ENCODE measurements at regions not wholly inside any gene's neighbourhood (a gene's known extent, or its start where the extent isn't known, plus 50 kb on each side); places are given as distances from the start of the nearest gene placed in this dataset.
"Not testable (repeated sequence)": the region's sequence is repeated elsewhere in the genome, so short reads cannot be mapped to it uniquely, and the experiment has no call there.

DNA sequence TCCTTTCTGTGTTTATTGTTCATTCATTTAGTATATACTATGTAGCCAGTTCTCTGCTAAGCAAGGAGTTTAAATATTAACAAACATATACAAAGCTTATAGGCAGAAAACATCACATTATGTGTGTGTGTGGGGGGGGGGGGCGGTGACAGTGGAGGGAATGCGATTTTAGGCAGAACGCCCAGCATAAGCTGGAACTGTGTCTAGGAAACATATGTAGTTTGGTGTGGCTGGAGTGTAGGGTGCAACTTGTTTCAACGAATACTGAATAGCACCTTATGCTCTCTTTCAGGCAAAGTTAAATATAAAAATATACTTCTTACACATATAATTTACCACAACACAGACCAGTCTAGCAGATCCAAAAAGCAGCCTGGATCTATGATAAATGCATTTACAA lies 980.6 kb downstream of the SLC6A15 start:
- Histone ChIP-seq H2AFZ (ENCODE audit: control insufficient read depth, low read length) (no peak overlapping the region), H3K27ac (ENCODE audit: control insufficient read depth, insufficient read depth, low read length) (no peak overlapping the region), H3K9me3 (ENCODE audit: control insufficient read depth, low read depth, low read length) (no peaks in the 10 kb centered on the region), H3K36me3 (ENCODE audit: control insufficient read depth in 2 of 2, extremely low read depth in 1 of 2, insufficient read depth in 2 of 2, low read length in 2 of 2) (no peaks in the 10 kb centered on the region), H3K9ac (ENCODE audit: control insufficient read depth, extremely low read depth, insufficient read depth, low read length) (no peak overlapping the region), H3K9me1 (ENCODE audit: control insufficient read depth, extremely low read depth, insufficient read depth, low read length) (no peaks in the 10 kb centered on the region), H3K27me3 (ENCODE audit: control insufficient read depth, extremely low read depth, insufficient read depth, low read length) (no peaks in the 10 kb centered on the region), H3K4me1 (ENCODE audit: control insufficient read depth, extremely low read depth, insufficient read depth, low read length) (no peaks in the 10 kb centered on the region), H4K20me1 (ENCODE audit: control insufficient read depth, extremely low read depth, insufficient read depth, low read length) (no peaks in the 10 kb centered on the region), H3K79me2 (ENCODE audit: control insufficient read depth, insufficient read depth, low read length) (no peaks in the 10 kb centered on the region), H3K4me3 (ENCODE audit: control insufficient read depth in 2 of 3, extremely low read depth in 1 of 3, insufficient read depth in 2 of 3, low read depth in 1 of 3, low read length in 3 of 3) (no peak overlapping the region), H3K4me2 (ENCODE audit: control insufficient read depth, extremely low read depth, insufficient read depth, low read depth, low read length) (no peak overlapping the region)
- no peak for TF ChIP-seq EZH2 (IDR thresholded peaks at IDR 0.05; ENCODE audit: low read length)
- TF ChIP-seq, protein P1, sequence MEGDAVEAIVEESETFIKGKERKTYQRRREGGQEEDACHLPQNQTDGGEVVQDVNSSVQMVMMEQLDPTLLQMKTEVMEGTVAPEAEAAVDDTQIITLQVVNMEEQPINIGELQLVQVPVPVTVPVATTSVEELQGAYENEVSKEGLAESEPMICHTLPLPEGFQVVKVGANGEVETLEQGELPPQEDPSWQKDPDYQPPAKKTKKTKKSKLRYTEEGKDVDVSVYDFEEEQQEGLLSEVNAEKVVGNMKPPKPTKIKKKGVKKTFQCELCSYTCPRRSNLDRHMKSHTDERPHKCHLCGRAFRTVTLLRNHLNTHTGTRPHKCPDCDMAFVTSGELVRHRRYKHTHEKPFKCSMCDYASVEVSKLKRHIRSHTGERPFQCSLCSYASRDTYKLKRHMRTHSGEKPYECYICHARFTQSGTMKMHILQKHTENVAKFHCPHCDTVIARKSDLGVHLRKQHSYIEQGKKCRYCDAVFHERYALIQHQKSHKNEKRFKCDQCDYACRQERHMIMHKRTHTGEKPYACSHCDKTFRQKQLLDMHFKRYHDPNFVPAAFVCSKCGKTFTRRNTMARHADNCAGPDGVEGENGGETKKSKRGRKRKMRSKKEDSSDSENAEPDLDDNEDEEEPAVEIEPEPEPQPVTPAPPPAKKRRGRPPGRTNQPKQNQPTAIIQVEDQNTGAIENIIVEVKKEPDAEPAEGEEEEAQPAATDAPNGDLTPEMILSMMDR (optimal IDR thresholded peaks at IDR 0.05 in 1 of 3, IDR thresholded peaks at IDR 0.05 in 1 of 3, conservative IDR thresholded peaks at IDR 0.05 in 1 of 3; ENCODE audit: extremely low read depth in 1 of 3, insufficient read depth in 2 of 3, low read length in 3 of 3): no peak
- dilution Hi-C loops (cut with MboI; ENCODE audit: extremely low pct_ligation_motif_present, low sequenced_read_pairs): no loop called here
- DNase-seq (ENCODE audit: low read depth, low spot score): no peak
- FAIRE-seq: no peak

DNA sequence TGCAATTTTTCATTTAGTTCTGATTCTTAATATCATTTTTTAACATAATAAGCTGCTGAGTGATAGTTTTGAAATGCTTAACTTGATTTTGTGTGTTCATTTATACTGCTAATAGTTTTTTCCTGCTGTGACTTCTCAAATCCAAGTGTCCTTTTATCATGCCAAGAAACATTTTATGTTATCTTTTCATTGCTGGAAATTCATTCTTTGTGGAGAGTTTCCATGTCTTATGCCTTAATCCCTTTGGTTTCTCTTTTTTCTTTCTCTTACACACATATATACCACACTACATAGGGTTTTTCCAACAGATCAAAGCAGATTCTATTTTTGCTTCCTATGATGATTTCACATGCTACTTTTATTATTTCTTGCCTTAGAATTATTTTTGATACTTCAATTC lies 981.1 kb downstream of the SLC6A15 start:
- dilution Hi-C loops (cut with MboI; ENCODE audit: extremely low pct_ligation_motif_present, low sequenced_read_pairs): no loop called here
- Histone ChIP-seq H3K4me3 (ENCODE audit: control insufficient read depth in 2 of 3, extremely low read depth in 1 of 3, insufficient read depth in 2 of 3, low read depth in 1 of 3, low read length in 3 of 3) (no peak overlapping the region), H2AFZ (ENCODE audit: control insufficient read depth, low read length) (no peak overlapping the region), H3K4me2 (ENCODE audit: control insufficient read depth, extremely low read depth, insufficient read depth, low read depth, low read length) (no peak overlapping the region), H4K20me1 (ENCODE audit: control insufficient read depth, extremely low read depth, insufficient read depth, low read length) (no peaks in the 10 kb centered on the region), H3K79me2 (ENCODE audit: control insufficient read depth, insufficient read depth, low read length) (no peaks in the 10 kb centered on the region), H3K27me3 (ENCODE audit: control insufficient read depth, extremely low read depth, insufficient read depth, low read length) (no peaks in the 10 kb centered on the region), H3K36me3 (ENCODE audit: control insufficient read depth in 2 of 2, extremely low read depth in 1 of 2, insufficient read depth in 2 of 2, low read length in 2 of 2) (no peaks in the 10 kb centered on the region), H3K9ac (ENCODE audit: control insufficient read depth, extremely low read depth, insufficient read depth, low read length) (no peak overlapping the region), H3K9me3 (ENCODE audit: control insufficient read depth, low read depth, low read length) (no peaks in the 10 kb centered on the region), H3K9me1 (ENCODE audit: control insufficient read depth, extremely low read depth, insufficient read depth, low read length) (no peaks in the 10 kb centered on the region), H3K27ac (ENCODE audit: control insufficient read depth, insufficient read depth, low read length) (no peak overlapping the region), H3K4me1 (ENCODE audit: control insufficient read depth, extremely low read depth, insufficient read depth, low read length) (no peaks in the 10 kb centered on the region)
- FAIRE-seq (no peak), DNase-seq (ENCODE audit: low read depth, low spot score) (no peak)
- no peak for TF ChIP-seq EZH2 (IDR thresholded peaks at IDR 0.05; ENCODE audit: low read length)
- TF ChIP-seq, protein P1 (optimal IDR thresholded peaks at IDR 0.05 in 1 of 3, IDR thresholded peaks at IDR 0.05 in 1 of 3, conservative IDR thresholded peaks at IDR 0.05 in 1 of 3; ENCODE audit: extremely low read depth in 1 of 3, insufficient read depth in 2 of 3, low read length in 3 of 3): no peak

DNA sequence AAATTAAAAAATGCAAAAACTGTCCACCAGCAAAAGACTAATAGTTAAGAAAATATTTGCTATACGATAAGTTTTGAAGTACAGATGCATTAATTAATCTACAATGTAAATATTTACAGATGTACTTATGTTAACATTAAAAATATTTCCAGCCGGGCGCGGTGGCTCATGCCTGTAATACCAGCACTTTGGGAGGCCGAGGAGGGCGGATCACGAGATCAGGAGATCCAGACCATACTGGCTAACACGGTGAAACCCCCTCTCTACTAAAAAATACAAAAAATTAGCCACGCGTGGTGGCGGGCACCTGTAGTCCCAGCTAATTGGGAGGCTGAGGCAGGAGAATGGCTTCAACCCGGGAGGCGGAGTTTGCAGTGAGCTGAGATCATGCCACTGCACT lies 982.8 kb downstream of the SLC6A15 start:
- FAIRE-seq; H3K9me1 ChIP-seq (ENCODE audit: control insufficient read depth, extremely low read depth, insufficient read depth, low read length); H3K4me1 ChIP-seq (ENCODE audit: control insufficient read depth, extremely low read depth, insufficient read depth, low read length); H3K27ac ChIP-seq (ENCODE audit: control insufficient read depth, insufficient read depth, low read length); H4K20me1 ChIP-seq (ENCODE audit: control insufficient read depth, extremely low read depth, insufficient read depth, low read length); H3K9me3 ChIP-seq (ENCODE audit: control insufficient read depth, low read depth, low read length); H3K4me2 ChIP-seq (ENCODE audit: control insufficient read depth, extremely low read depth, insufficient read depth, low read depth, low read length); dilution Hi-C loops (cut with MboI; ENCODE audit: extremely low pct_ligation_motif_present, low sequenced_read_pairs); H3K9ac ChIP-seq (ENCODE audit: control insufficient read depth, extremely low read depth, insufficient read depth, low read length); H2AFZ ChIP-seq (ENCODE audit: control insufficient read depth, low read length); H3K79me2 ChIP-seq (ENCODE audit: control insufficient read depth, insufficient read depth, low read length); H3K4me3 ChIP-seq (ENCODE audit: control insufficient read depth in 2 of 3, extremely low read depth in 1 of 3, insufficient read depth in 2 of 3, low read depth in 1 of 3, low read length in 3 of 3); H3K27me3 ChIP-seq (ENCODE audit: control insufficient read depth, extremely low read depth, insufficient read depth, low read length); H3K36me3 ChIP-seq (ENCODE audit: control insufficient read depth in 2 of 2, extremely low read depth in 1 of 2, insufficient read depth in 2 of 2, low read length in 2 of 2); DNase-seq (ENCODE audit: low read depth, low spot score): not testable (repeated sequence)

Data from keratinocyte (primary cell).